ENCODE measurements at regions not wholly inside any gene's neighbourhood (a gene's known extent, or its start where the extent isn't known, plus 50 kb on each side); places are given as distances from the start of the nearest gene placed in this dataset.

DNA sequence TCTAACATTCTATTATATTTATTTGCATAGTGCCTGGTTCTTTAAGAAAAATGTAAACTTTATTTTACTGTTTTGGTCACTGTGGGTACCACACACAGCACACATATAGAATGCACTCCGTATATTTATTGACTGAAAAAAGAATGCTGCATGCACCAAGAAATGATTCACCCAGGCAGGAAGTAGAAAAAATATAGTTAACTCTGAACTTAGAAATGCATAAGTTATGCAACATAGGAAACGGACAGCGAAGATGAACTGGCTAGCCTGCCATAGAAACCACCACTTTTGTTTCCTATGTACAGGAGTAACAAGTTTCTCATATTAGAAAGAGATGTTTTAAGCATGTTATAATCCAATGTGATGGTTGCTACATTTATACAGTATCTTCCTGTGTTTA, 635.8 kb downstream of the DSC3 start:
- TF ChIP-seq, protein P1, sequence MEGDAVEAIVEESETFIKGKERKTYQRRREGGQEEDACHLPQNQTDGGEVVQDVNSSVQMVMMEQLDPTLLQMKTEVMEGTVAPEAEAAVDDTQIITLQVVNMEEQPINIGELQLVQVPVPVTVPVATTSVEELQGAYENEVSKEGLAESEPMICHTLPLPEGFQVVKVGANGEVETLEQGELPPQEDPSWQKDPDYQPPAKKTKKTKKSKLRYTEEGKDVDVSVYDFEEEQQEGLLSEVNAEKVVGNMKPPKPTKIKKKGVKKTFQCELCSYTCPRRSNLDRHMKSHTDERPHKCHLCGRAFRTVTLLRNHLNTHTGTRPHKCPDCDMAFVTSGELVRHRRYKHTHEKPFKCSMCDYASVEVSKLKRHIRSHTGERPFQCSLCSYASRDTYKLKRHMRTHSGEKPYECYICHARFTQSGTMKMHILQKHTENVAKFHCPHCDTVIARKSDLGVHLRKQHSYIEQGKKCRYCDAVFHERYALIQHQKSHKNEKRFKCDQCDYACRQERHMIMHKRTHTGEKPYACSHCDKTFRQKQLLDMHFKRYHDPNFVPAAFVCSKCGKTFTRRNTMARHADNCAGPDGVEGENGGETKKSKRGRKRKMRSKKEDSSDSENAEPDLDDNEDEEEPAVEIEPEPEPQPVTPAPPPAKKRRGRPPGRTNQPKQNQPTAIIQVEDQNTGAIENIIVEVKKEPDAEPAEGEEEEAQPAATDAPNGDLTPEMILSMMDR (IDR thresholded peaks at IDR 0.05): no peak
- TF ChIP-seq EZH2 (IDR thresholded peaks at IDR 0.05; ENCODE audit: borderline replicate concordance, insufficient read depth, low read depth, low read length, poor library complexity, severe bottlenecking): no peak

All from B cell (primary cell).